MG63 (cell line): ENCODE measurements at regions not wholly inside any gene's neighbourhood (a gene's known extent, or its start where the extent isn't known, plus 50 kb on each side); places are given as distances from the start of the nearest gene placed in this dataset.

Source experiments
- DNase-seq: peaks from one replicate; pipeline ENCODE4 v3.0.0-alpha.2; 2020
- H3K27me3 ChIP-seq: fragments of 250-450 bp; sonication (Bioruptor Pico); 2 replicates; pipeline ENCODE4 v1.5.1; 2020; ENCODE audit warnings: mild to moderate bottlenecking, moderate library complexity
- H3K36me3 ChIP-seq: fragments of 250-450 bp; sonication (Bioruptor Pico); 2 replicates; pipeline ENCODE4 v1.5.1; 2020; ENCODE audit warnings: mild to moderate bottlenecking, moderate library complexity
- H3K4me3 ChIP-seq: fragments of 250-450 bp; sonication (Bioruptor Pico); 2 replicates; pipeline ENCODE4 v1.5.1; 2020; ENCODE audit warnings: mild to moderate bottlenecking, moderate library complexity
- H3K9me3 ChIP-seq: fragments of 250-450 bp; sonication (Bioruptor Pico); 2 replicates; pipeline ENCODE4 v1.5.1; 2020; ENCODE audit warnings: mild to moderate bottlenecking, moderate library complexity

- Histone ChIP-seq H3K4me3 (no peak overlapping the region), H3K27me3 (no peaks in the 10 kb centered on the region), H3K36me3 (no peaks in the 10 kb centered on the region), H3K9me3 (no peaks in the 10 kb centered on the region)
- DNase-seq, result no peak
These were observed 132.3 kb upstream of the RASGRP1 start for GRCh38 chr15:38696790-38697495.

GRCh38 chr15:38698254-38698653 lies 133.6 kb upstream of the RASGRP1 start:
- Histone ChIP-seq H3K9me3 (no peaks in the 10 kb centered on the region), H3K4me3 (no peak overlapping the region), H3K36me3 (no peaks in the 10 kb centered on the region), H3K27me3 (no peaks in the 10 kb centered on the region)
- no peak for DNase-seq

- no peaks in the 10 kb centered on the region for H3K36me3 ChIP-seq
- no peaks in the 10 kb centered on the region for H3K27me3 ChIP-seq
- DNase-seq, result peak; percentile 22
- no peaks in the 10 kb centered on the region for H3K9me3 ChIP-seq
- no peak overlapping the region for H3K4me3 ChIP-seq
These were observed 135.1 kb upstream of the RASGRP1 start for GRCh38 chr15:38699633-38700230.

- Histone ChIP-seq H3K9me3 (no peaks in the 10 kb centered on the region), H3K4me3 (no peak overlapping the region), H3K36me3 (no peaks in the 10 kb centered on the region), H3K27me3 (no peaks in the 10 kb centered on the region)
- DNase-seq, result no peak
These were observed 136.5 kb upstream of the RASGRP1 start for GRCh38 chr15:38701149-38701548.

- Histone ChIP-seq H3K9me3 (no peaks in the 10 kb centered on the region), H3K27me3 (no peaks in the 10 kb centered on the region), H3K4me3 (no peak overlapping the region), H3K36me3 (no peaks in the 10 kb centered on the region)
- DNase-seq, result no peak
These were observed 137.7 kb upstream of the RASGRP1 start for GRCh38 chr15:38702178-38702912.

GRCh38 chr15:38705436-38706219 lies 141.0 kb upstream of the RASGRP1 start:
- Histone ChIP-seq H3K4me3 (no peak overlapping the region), H3K36me3 (no peaks in the 10 kb centered on the region), H3K27me3 (no peaks in the 10 kb centered on the region), H3K9me3 (no peaks in the 10 kb centered on the region)
- no peak for DNase-seq

- no peak for DNase-seq
- Histone ChIP-seq H3K36me3 (no peaks in the 10 kb centered on the region), H3K27me3 (no peaks in the 10 kb centered on the region), H3K9me3 (no peaks in the 10 kb centered on the region), H3K4me3 (no peak overlapping the region)
These were observed 142.3 kb upstream of the RASGRP1 start for GRCh38 chr15:38706956-38707355.

- no peak overlapping the region for H3K4me3 ChIP-seq
- H3K36me3 ChIP-seq, result no peaks in the 10 kb centered on the region
- DNase-seq, result peak; percentile 8
- no peaks in the 10 kb centered on the region for H3K9me3 ChIP-seq
- H3K27me3 ChIP-seq, result no peaks in the 10 kb centered on the region
These were observed 143.4 kb upstream of the RASGRP1 start for GRCh38 chr15:38707802-38708671.

- Histone ChIP-seq H3K36me3 (no peaks in the 10 kb centered on the region), H3K9me3 (no peaks in the 10 kb centered on the region), H3K4me3 (no peak overlapping the region), H3K27me3 (no peaks in the 10 kb centered on the region)
- no peak for DNase-seq
These were observed 144.1 kb upstream of the RASGRP1 start for GRCh38 chr15:38708672-38709180.

- no peaks in the 10 kb centered on the region for H3K9me3 ChIP-seq
- H3K36me3 ChIP-seq, result no peaks in the 10 kb centered on the region
- no peaks in the 10 kb centered on the region for H3K27me3 ChIP-seq
- no peak for DNase-seq
- H3K4me3 ChIP-seq, result no peak overlapping the region
These were observed 144.6 kb upstream of the RASGRP1 start for GRCh38 chr15:38709196-38709595.

- Histone ChIP-seq H3K4me3 (no peak overlapping the region), H3K36me3 (no peaks in the 10 kb centered on the region), H3K27me3 (no peaks in the 10 kb centered on the region), H3K9me3 (no peaks in the 10 kb centered on the region; the same call in none of the 2 replicates)
- peak; percentile 70 for DNase-seq
These were observed 149.9 kb upstream of the RASGRP1 start for GRCh38 chr15:38714309-38715072.

GRCh38 chr15:38720893-38721567 lies 156.4 kb upstream of the RASGRP1 start:
- Histone ChIP-seq H3K36me3 (no peaks in the 10 kb centered on the region), H3K4me3 (no peak overlapping the region), H3K27me3 (no peaks in the 10 kb centered on the region), H3K9me3 (no peaks in the 10 kb centered on the region; the same call in none of the 2 replicates)
- no peak for DNase-seq

GRCh38 chr15:38721568-38721945 lies 156.9 kb upstream of the RASGRP1 start:
- no peaks in the 10 kb centered on the region; the same call in none of the 2 replicates for H3K9me3 ChIP-seq
- H3K36me3 ChIP-seq, result no peaks in the 10 kb centered on the region
- no peaks in the 10 kb centered on the region for H3K27me3 ChIP-seq
- no peak for DNase-seq
- no peak overlapping the region for H3K4me3 ChIP-seq

GRCh38 chr15:38722236-38722635 lies 157.6 kb upstream of the RASGRP1 start:
- H3K36me3 ChIP-seq, result no peaks in the 10 kb centered on the region
- H3K4me3 ChIP-seq, result no peak overlapping the region
- no peaks in the 10 kb centered on the region; the same call in 1 of the 2 replicates for H3K9me3 ChIP-seq
- no peak for DNase-seq
- H3K27me3 ChIP-seq, result no peaks in the 10 kb centered on the region

GRCh38 chr15:38724827-38725226 lies 160.2 kb upstream of the RASGRP1 start:
- DNase-seq, result no peak
- Histone ChIP-seq H3K4me3 (no peak overlapping the region), H3K27me3 (no peaks in the 10 kb centered on the region), H3K9me3 (no peaks in the 10 kb centered on the region), H3K36me3 (no peaks in the 10 kb centered on the region)
